Ishikawa (cell line): ENCODE measurements at regions not wholly inside any gene's neighbourhood (a gene's known extent, or its start where the extent isn't known, plus 50 kb on each side); places are given as distances from the start of the nearest gene placed in this dataset.

Experiments used
- CEBPB ChIP-seq: IDR thresholded peaks from 2 replicates; pipeline ENCODE4 v1.6.1; 2012
- CREB1 ChIP-seq: IDR thresholded peaks from 2 replicates; pipeline ENCODE4 v1.6.1; 2012; ENCODE audit warnings: low read depth
- EGR1 ChIP-seq: IDR thresholded peaks from 2 replicates; pipeline ENCODE4 v1.6.1; 2012
- EP300 ChIP-seq: IDR thresholded peaks from 2 replicates; pipeline ENCODE4 v1.6.1; 2012; ENCODE audit warnings: borderline replicate concordance
- FOXM1 ChIP-seq: IDR thresholded peaks from 2 replicates; pipeline ENCODE4 v1.6.1; 2012; ENCODE audit warnings: low read depth, borderline replicate concordance
- MAX ChIP-seq: IDR thresholded peaks from 2 replicates; pipeline ENCODE4 v1.6.1; 2012
- NFIC ChIP-seq: IDR thresholded peaks from 2 replicates; pipeline ENCODE4 v1.6.1; 2012
- RAD21 ChIP-seq: IDR thresholded peaks from 2 replicates; pipeline ENCODE4 v1.6.1; 2012; ENCODE audit warnings: low read depth
- REST ChIP-seq: IDR thresholded peaks from 2 replicates; pipeline ENCODE4 v1.6.1; 2012; ENCODE audit warnings: low read depth, mild to moderate bottlenecking
- TAF1 ChIP-seq: IDR thresholded peaks from 2 replicates; pipeline ENCODE4 v1.6.1; 2012; ENCODE audit warnings: low read depth, mild to moderate bottlenecking
- TCF12 ChIP-seq: IDR thresholded peaks from 2 replicates; pipeline ENCODE4 v1.6.1; 2012; ENCODE audit warnings: low read depth
- TEAD4 ChIP-seq: IDR thresholded peaks from 2 replicates; pipeline ENCODE4 v1.6.1; 2012
- USF1 ChIP-seq: IDR thresholded peaks from 2 replicates; pipeline ENCODE4 v1.6.1; 2012
- YY1 ChIP-seq: IDR thresholded peaks from 2 replicates; pipeline ENCODE4 v1.6.1; 2012; ENCODE audit warnings: low read depth
- ZBTB7A ChIP-seq: IDR thresholded peaks from 2 replicates; pipeline ENCODE4 v1.6.1; 2012; ENCODE audit warnings: low read depth

- no peak for TF ChIP-seq RAD21
- TF ChIP-seq NFIC: no peak
- TF ChIP-seq MAX: no peak
- no peak for TF ChIP-seq REST
- TF ChIP-seq EP300: no peak
- TF ChIP-seq TAF1: no peak
- no peak for TF ChIP-seq EGR1
- no peak for TF ChIP-seq CEBPB
- no peak for TF ChIP-seq TEAD4
- TF ChIP-seq CREB1: no peak
- no peak for TF ChIP-seq USF1
These were observed 249.3 kb upstream of the THBS1 start for GRCh38 chr15:39331584-39331983.

GRCh38 chr15:39332846-39333245 lies 248.0 kb upstream of the THBS1 start:
- TF ChIP-seq TCF12 (no peak), CEBPB (no peak), CREB1 (no peak), NFIC (no peak), YY1 (no peak), RAD21 (no peak), EP300 (no peak), FOXM1 (no peak), ZBTB7A (no peak), EGR1 (no peak), TEAD4 (no peak), USF1 (no peak), MAX (no peak), TAF1 (no peak), REST (no peak)

GRCh38 chr15:39333393-39333792 lies 247.5 kb upstream of the THBS1 start:
- no peak for TF ChIP-seq RAD21
- no peak for TF ChIP-seq EGR1
- no peak for TF ChIP-seq EP300
- no peak for TF ChIP-seq REST
- TF ChIP-seq CREB1: no peak
- no peak for TF ChIP-seq TCF12
- TF ChIP-seq ZBTB7A: no peak
- TF ChIP-seq YY1: no peak
- no peak for TF ChIP-seq TEAD4
- TF ChIP-seq TAF1: no peak
- TF ChIP-seq NFIC: no peak
- TF ChIP-seq MAX: no peak
- TF ChIP-seq USF1: no peak
- no peak for TF ChIP-seq FOXM1

GRCh38 chr15:39333896-39334295 lies 247.0 kb upstream of the THBS1 start:
- TF ChIP-seq ZBTB7A (no peak), USF1 (no peak), YY1 (no peak)
